ENCODE measurements at regions not wholly inside any gene's neighbourhood (a gene's known extent, or its start where the extent isn't known, plus 50 kb on each side); places are given as distances from the start of the nearest gene placed in this dataset.

DNA sequence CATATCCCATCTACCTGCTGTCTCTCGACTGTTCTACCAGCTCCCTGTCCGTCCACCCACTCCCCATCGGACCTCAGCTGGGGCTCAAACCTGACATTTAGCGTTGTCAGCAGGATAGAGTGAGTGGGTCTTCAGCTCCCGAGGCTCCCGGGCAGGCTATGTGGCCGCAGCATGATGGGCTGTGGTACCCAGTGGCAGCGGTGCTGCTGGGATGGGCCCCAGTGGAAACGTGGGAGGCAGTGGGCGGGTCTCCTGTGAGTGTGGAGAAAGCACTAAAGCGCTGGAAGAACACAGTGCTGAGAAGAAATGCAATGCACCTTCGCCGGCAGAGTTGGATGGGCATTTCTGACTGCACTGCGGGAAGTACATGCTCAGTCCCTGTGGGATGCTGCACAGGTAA lies 204.8 kb upstream of the SYT4 start:
- no TSS peak for BruUV-seq (replicated peaks)
- CTCF ChIA-PET = no interaction called here
- H3K9ac ChIP-seq (ENCODE audit: low read length) = no peak overlapping the region
- H3K4me3 ChIP-seq (replicated peaks in 1 of 2; ENCODE audit: low read depth in 1 of 2, low read length in 2 of 2) = no peak overlapping the region
- no peak for ATAC-seq
- POLR2A ChIA-PET = no interaction called here
- no peaks in the 10 kb centered on the region for H3K27me3 ChIP-seq (ENCODE audit: insufficient read depth, low read length)
- RAD21 ChIA-PET (ENCODE audit: low non-redundant PET in 1 of 2, low total read pairs in 2 of 2, uncharacterized antibody in 2 of 2, unreplicated experiment in 2 of 2) = no interaction called here
- no peaks in the 10 kb centered on the region for H3K4me1 ChIP-seq (ENCODE audit: control insufficient read depth in 1 of 2, insufficient read depth in 2 of 2, low read length in 2 of 2)
- H3K9me3 ChIP-seq (ENCODE audit: control insufficient read depth in 1 of 2, insufficient read depth in 1 of 2, low read depth in 1 of 2, low read length in 2 of 2) = peaks cover 17 to 30% of the 10 kb centered on the region in 2 experiments; a peak in 2 of 4 replicates
- H3K79me2 ChIP-seq (ENCODE audit: insufficient read depth, low read length) = no peaks in the 10 kb centered on the region
- no peak overlapping the region for H2AFZ ChIP-seq (ENCODE audit: low read depth, low read length, poor library complexity, severe bottlenecking)
- H3K4me2 ChIP-seq (ENCODE audit: low read length) = no peak overlapping the region
- no peaks in the 10 kb centered on the region for H4K20me1 ChIP-seq (ENCODE audit: insufficient read depth)
- H3K9me2 ChIP-seq (ENCODE audit: insufficient read depth) = no peaks in the 10 kb centered on the region
- no peak overlapping the region for H3K27ac ChIP-seq (ENCODE audit: low read depth, low read length)
- no peak for TF ChIP-seq CEBPB (IDR thresholded peaks at IDR 0.05; ENCODE audit: low read depth)
- TF ChIP-seq, protein P1, sequence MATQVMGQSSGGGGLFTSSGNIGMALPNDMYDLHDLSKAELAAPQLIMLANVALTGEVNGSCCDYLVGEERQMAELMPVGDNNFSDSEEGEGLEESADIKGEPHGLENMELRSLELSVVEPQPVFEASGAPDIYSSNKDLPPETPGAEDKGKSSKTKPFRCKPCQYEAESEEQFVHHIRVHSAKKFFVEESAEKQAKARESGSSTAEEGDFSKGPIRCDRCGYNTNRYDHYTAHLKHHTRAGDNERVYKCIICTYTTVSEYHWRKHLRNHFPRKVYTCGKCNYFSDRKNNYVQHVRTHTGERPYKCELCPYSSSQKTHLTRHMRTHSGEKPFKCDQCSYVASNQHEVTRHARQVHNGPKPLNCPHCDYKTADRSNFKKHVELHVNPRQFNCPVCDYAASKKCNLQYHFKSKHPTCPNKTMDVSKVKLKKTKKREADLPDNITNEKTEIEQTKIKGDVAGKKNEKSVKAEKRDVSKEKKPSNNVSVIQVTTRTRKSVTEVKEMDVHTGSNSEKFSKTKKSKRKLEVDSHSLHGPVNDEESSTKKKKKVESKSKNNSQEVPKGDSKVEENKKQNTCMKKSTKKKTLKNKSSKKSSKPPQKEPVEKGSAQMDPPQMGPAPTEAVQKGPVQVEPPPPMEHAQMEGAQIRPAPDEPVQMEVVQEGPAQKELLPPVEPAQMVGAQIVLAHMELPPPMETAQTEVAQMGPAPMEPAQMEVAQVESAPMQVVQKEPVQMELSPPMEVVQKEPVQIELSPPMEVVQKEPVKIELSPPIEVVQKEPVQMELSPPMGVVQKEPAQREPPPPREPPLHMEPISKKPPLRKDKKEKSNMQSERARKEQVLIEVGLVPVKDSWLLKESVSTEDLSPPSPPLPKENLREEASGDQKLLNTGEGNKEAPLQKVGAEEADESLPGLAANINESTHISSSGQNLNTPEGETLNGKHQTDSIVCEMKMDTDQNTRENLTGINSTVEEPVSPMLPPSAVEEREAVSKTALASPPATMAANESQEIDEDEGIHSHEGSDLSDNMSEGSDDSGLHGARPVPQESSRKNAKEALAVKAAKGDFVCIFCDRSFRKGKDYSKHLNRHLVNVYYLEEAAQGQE (IDR thresholded peaks at IDR 0.05; ENCODE audit: low read depth) = no peak
- no peak for TF ChIP-seq SP1 (IDR thresholded peaks at IDR 0.05; ENCODE audit: low read depth)
- TF ChIP-seq, protein P2, sequence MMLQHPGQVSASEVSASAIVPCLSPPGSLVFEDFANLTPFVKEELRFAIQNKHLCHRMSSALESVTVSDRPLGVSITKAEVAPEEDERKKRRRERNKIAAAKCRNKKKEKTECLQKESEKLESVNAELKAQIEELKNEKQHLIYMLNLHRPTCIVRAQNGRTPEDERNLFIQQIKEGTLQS (IDR thresholded peaks at IDR 0.05) = no peak
- TF ChIP-seq, protein P3, sequence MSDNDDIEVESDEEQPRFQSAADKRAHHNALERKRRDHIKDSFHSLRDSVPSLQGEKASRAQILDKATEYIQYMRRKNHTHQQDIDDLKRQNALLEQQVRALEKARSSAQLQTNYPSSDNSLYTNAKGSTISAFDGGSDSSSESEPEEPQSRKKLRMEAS (IDR thresholded peaks at IDR 0.05) = no peak
- TF ChIP-seq, protein P4, sequence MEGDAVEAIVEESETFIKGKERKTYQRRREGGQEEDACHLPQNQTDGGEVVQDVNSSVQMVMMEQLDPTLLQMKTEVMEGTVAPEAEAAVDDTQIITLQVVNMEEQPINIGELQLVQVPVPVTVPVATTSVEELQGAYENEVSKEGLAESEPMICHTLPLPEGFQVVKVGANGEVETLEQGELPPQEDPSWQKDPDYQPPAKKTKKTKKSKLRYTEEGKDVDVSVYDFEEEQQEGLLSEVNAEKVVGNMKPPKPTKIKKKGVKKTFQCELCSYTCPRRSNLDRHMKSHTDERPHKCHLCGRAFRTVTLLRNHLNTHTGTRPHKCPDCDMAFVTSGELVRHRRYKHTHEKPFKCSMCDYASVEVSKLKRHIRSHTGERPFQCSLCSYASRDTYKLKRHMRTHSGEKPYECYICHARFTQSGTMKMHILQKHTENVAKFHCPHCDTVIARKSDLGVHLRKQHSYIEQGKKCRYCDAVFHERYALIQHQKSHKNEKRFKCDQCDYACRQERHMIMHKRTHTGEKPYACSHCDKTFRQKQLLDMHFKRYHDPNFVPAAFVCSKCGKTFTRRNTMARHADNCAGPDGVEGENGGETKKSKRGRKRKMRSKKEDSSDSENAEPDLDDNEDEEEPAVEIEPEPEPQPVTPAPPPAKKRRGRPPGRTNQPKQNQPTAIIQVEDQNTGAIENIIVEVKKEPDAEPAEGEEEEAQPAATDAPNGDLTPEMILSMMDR (IDR thresholded peaks at IDR 0.05 in 2 of 3, conservative IDR thresholded peaks at IDR 0.05 in 1 of 3; ENCODE audit: borderline replicate concordance in 1 of 3, insufficient read depth in 1 of 3, low read depth in 2 of 3, low read length in 2 of 3) = no peak
- no peak for TF ChIP-seq YY1 (IDR thresholded peaks at IDR 0.05; ENCODE audit: extremely low read depth, insufficient replicate concordance, low read depth, low read length)
- no peak for TF ChIP-seq POLR2A (IDR thresholded peaks at IDR 0.05; ENCODE audit: borderline replicate concordance, extremely low read depth, insufficient read depth, insufficient read length)
- no peak for TF ChIP-seq ZNF274 (IDR thresholded peaks at IDR 0.05; ENCODE audit: low read depth, low read length)
- TF ChIP-seq FOSL1 (IDR thresholded peaks at IDR 0.05; ENCODE audit: low read depth) = no peak
- TF ChIP-seq CBX3 (IDR thresholded peaks at IDR 0.05; ENCODE audit: low read depth) = no peak
- TF ChIP-seq JUND (IDR thresholded peaks at IDR 0.05) = no peak
- no peak for TF ChIP-seq ZFX (IDR thresholded peaks at IDR 0.05)
- TF ChIP-seq EZH2phosphoT487 (IDR thresholded peaks at IDR 0.05; ENCODE audit: borderline replicate concordance) = no peak
- no peak for TF ChIP-seq TCF7L2 (IDR thresholded peaks at IDR 0.05; ENCODE audit: borderline replicate concordance, extremely low read depth, insufficient read depth, insufficient read length)
- TF ChIP-seq POLR2AphosphoS5 (IDR thresholded peaks at IDR 0.05; ENCODE audit: low read depth, low read length) = no peak
- no peak for TF ChIP-seq RAD21 (IDR thresholded peaks at IDR 0.05; ENCODE audit: low read depth)
- TF ChIP-seq EGR1 (IDR thresholded peaks at IDR 0.05; ENCODE audit: low read depth) = no peak
- TF ChIP-seq, protein P5, sequence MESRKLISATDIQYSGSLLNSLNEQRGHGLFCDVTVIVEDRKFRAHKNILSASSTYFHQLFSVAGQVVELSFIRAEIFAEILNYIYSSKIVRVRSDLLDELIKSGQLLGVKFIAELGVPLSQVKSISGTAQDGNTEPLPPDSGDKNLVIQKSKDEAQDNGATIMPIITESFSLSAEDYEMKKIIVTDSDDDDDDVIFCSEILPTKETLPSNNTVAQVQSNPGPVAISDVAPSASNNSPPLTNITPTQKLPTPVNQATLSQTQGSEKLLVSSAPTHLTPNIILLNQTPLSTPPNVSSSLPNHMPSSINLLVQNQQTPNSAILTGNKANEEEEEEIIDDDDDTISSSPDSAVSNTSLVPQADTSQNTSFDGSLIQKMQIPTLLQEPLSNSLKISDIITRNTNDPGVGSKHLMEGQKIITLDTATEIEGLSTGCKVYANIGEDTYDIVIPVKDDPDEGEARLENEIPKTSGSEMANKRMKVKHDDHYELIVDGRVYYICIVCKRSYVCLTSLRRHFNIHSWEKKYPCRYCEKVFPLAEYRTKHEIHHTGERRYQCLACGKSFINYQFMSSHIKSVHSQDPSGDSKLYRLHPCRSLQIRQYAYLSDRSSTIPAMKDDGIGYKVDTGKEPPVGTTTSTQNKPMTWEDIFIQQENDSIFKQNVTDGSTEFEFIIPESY (IDR thresholded peaks at IDR 0.05; ENCODE audit: extremely low read depth, insufficient replicate concordance, low read length) = no peak
- no peak for TF ChIP-seq ELF1 (IDR thresholded peaks at IDR 0.05; ENCODE audit: borderline replicate concordance, low read depth)
- intact Hi-C loops (cut with micrococcal nuclease) = no loop called here
- DNase-seq (ENCODE audit: low read depth, low spot score) = no peak
- H3K36me3 ChIP-seq (ENCODE audit: control insufficient read depth in 1 of 2, insufficient read depth in 2 of 2, low read length in 2 of 2) = no peaks in the 10 kb centered on the region

Data from HCT116 (cell line).